ENCODE measurements at regions not wholly inside any gene's neighbourhood (a gene's known extent, or its start where the extent isn't known, plus 50 kb on each side); places are given as distances from the start of the nearest gene placed in this dataset.
"Not testable (repeated sequence)": the region's sequence is repeated elsewhere in the genome, so short reads cannot be mapped to it uniquely, and the experiment has no call there.

DNA sequence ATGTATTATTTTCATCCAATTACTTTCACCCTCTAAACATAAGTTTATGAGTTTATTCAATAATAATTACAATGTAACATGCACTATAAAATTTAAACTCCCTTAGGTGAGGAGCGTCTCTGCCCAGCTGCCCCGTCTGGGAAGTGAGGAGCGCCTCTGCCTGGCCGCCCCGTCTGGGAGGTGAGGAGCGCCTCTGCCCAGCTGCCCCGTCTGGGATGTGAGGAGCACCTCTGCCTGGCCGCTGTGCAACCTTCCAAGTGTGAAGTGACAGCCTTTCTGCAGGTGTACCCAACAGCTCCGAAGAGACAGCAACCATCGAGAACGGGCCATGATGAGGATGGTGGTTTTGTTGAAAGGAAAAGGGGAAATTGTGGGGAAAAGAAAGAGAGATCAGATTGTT lies 618.9 kb upstream of the GHITM start:
- TF ChIP-seq, protein P1, sequence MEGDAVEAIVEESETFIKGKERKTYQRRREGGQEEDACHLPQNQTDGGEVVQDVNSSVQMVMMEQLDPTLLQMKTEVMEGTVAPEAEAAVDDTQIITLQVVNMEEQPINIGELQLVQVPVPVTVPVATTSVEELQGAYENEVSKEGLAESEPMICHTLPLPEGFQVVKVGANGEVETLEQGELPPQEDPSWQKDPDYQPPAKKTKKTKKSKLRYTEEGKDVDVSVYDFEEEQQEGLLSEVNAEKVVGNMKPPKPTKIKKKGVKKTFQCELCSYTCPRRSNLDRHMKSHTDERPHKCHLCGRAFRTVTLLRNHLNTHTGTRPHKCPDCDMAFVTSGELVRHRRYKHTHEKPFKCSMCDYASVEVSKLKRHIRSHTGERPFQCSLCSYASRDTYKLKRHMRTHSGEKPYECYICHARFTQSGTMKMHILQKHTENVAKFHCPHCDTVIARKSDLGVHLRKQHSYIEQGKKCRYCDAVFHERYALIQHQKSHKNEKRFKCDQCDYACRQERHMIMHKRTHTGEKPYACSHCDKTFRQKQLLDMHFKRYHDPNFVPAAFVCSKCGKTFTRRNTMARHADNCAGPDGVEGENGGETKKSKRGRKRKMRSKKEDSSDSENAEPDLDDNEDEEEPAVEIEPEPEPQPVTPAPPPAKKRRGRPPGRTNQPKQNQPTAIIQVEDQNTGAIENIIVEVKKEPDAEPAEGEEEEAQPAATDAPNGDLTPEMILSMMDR (IDR thresholded peaks at IDR 0.05), result not testable (repeated sequence)
- not testable (repeated sequence) for TF ChIP-seq POLR2A (IDR thresholded peaks at IDR 0.05)

All from prostate gland (tissue), 2 donors.